Common myeloid progenitor, CD34-positive (primary cell): ENCODE measurements at regions not wholly inside any gene's neighbourhood (a gene's known extent, or its start where the extent isn't known, plus 50 kb on each side); places are given as distances from the start of the nearest gene placed in this dataset.

Experiments
- CTCF ChIA-PET: fragments of 350-600 bp; sonication (Branson Sonifier 250); formaldehyde crosslinking; loops from one replicate; lab custom pipeline; 2021; ENCODE audit warnings: antibody characterized with exemption; lab: Charles Lee
- POLR2A ChIA-PET: fragments of 350-600 bp; sonication (Branson Sonifier 250); formaldehyde crosslinking; loops from one replicate; lab custom pipeline; 2021; ENCODE audit warnings: antibody characterized with exemption; lab: Charles Lee
- DNase-seq, 3 donors: peaks; one replicate each; pipeline versions ENCODE4 v3.0.0 to v3.0.0-alpha.2; 2013
- H3K27ac ChIP-seq, 2 experiments: 1 replicate in 1 of 2; 2 replicates in 1 of 2; pipeline ENCODE4 v1.7.0; 2013; ENCODE audit warnings: inconsistent platforms in 2 of 2, low read length in 2 of 2, mild to moderate bottlenecking in 2 of 2, low read depth in 1 of 2, moderate library complexity in 1 of 2; ENCODE audit not compliant: severe bottlenecking in 2 of 2, insufficient read depth in 1 of 2, poor library complexity in 1 of 2
- H3K27me3 ChIP-seq, 5 experiments: replicated peaks in 2 of 5; 1 replicate in 3 of 5; 2 replicates in 2 of 5; pipeline versions ENCODE4 v1.6.1 to v1.7.0; 2013; ENCODE audit warnings: low read length in 4 of 5, mild to moderate bottlenecking in 2 of 5, moderate library complexity in 2 of 5, inconsistent platforms in 1 of 5; ENCODE audit not compliant: insufficient read depth in 5 of 5, control insufficient read depth in 4 of 5
- H3K36me3 ChIP-seq, 4 experiments: 1 replicate in 2 of 4; 2 replicates in 2 of 4; pipeline versions ENCODE4 v1.6.1 to v1.7.0; 2013; ENCODE audit warnings: low read length in 3 of 4, control low read depth in 1 of 4, mild to moderate bottlenecking in 1 of 4; ENCODE audit not compliant: control insufficient read depth in 4 of 4, insufficient read depth in 4 of 4
- H3K4me1 ChIP-seq, 4 experiments: 1 replicate in 3 of 4; 2 replicates in 1 of 4; pipeline versions ENCODE4 v1.6.1 to v1.7.1; 2013; ENCODE audit warnings: low read length in 3 of 4, mild to moderate bottlenecking in 3 of 4, control low read depth in 1 of 4, inconsistent platforms in 1 of 4, moderate library complexity in 1 of 4; ENCODE audit not compliant: control insufficient read depth in 4 of 4, insufficient read depth in 4 of 4; ENCODE audit errors: control extremely low read depth in 1 of 4
- H3K4me3 ChIP-seq, 7 experiments: 1 replicate in 4 of 7; 2 replicates in 3 of 7; pipeline versions ENCODE4 v1.5.1 to v1.7.0; 2013; ENCODE audit warnings: mild to moderate bottlenecking in 7 of 7, low read length in 6 of 7, moderate library complexity in 6 of 7, inconsistent platforms in 2 of 7, low read depth in 2 of 7, control low read depth in 1 of 7; ENCODE audit not compliant: insufficient read depth in 4 of 7, control insufficient read depth in 1 of 7; ENCODE audit errors: extremely low read depth in 1 of 7
- H3K9me3 ChIP-seq, 5 experiments: 1 replicate in 4 of 5; 2 replicates in 1 of 5; pipeline versions ENCODE4 v1.6.1 to v1.7.1; 2013; ENCODE audit warnings: low read length in 4 of 5, mild to moderate bottlenecking in 2 of 5, inconsistent platforms in 1 of 5, low read depth in 1 of 5, moderate library complexity in 1 of 5; ENCODE audit not compliant: control insufficient read depth in 4 of 5, insufficient read depth in 2 of 5; ENCODE audit errors: control extremely low read depth in 1 of 5
- WGBS: methylation state at CpG from one replicate; pipeline ENCODE4 v1.1.5; 2013; ENCODE audit not compliant: insufficient coverage; 5-methylcytosine and 5-hydroxymethylcytosine counted together

DNA sequence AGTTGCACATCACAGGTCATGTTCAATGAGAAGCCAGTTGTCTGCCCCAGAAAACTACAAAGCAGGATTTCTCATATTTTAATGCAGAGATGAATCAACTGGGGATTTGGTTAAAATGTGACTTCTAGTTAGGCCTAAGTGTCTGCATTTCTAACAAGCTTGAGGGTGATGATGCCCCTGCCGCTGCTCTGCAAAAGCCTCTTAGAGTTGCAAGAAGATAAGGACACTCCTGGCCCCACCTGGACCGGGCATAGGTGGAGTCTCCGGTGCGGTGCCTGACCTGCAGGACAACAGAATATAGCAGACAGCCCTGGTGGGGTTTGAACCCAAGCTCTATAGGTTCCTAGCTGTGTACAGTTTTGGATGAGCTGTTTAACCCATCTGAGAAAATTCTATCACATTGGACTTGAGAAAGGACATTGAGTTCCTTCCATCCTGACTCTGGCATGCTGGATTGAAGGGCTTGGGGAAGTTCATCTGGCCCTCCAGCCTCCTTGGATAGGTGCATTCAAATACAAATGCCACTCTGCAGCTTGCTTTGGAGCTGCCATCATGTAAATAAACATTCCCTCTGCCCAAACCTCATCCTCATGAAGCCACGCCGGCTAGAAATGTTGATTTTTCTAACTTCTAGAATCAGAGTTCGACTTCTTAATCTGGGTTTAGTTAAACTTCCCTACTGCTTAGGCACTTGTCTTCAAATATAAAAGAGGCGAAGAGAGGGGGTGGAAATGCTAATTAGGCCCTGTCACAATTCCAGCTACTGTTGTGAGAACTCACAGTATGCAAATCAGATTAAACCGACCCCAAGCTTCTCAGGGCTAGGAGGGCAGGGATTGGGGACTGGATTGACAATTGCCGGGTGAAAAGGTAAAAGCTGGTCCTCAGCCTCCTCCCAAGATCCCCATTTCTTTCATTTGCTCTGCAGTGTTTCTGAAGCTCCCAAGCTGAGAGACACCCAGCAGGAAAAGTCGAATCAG lies 1225.6 kb downstream of the VRK1 start:
- Histone ChIP-seq H3K4me3 (no peak overlapping the region), H3K27me3 (peaks cover 0 to 16% (median 4%) of the 10 kb centered on the region in 5 experiments), H3K36me3 (no peaks in the 10 kb centered on the region), H3K9me3 (peaks cover 0 to 5% (median 0%) of the 10 kb centered on the region in 5 experiments), H3K4me1 (no peaks in the 10 kb centered on the region), H3K27ac (no peak overlapping the region)
- ChIA-PET POLR2A (no interaction called here), CTCF (no interaction called here)
- DNase-seq, result no peak
- WGBS, result 74% methylated on average over 7 of the region's 11 CpGs

GRCh38 chr14:98028162-98028561 lies 1231.0 kb downstream of the VRK1 start:
- over 99% methylated on average over 6 of the region's 6 CpGs for WGBS
- peaks cover 0 to 8% (median 4%) of the 10 kb centered on the region in 5 experiments for H3K27me3 ChIP-seq
- ChIA-PET CTCF (no interaction called here), POLR2A (interaction anchor here (0.7 kb wide), 1 partner anchor 368 kb away, joined by 8 read pairs; no protein-coding TSS in a partner anchor)
- H3K27ac ChIP-seq, result no peak overlapping the region
- H3K9me3 ChIP-seq, result peaks cover 0 to 11% (median 0%) of the 10 kb centered on the region in 5 experiments
- H3K36me3 ChIP-seq, result no peaks in the 10 kb centered on the region
- no peak for DNase-seq
- no peaks in the 10 kb centered on the region for H3K4me1 ChIP-seq
- no peak overlapping the region for H3K4me3 ChIP-seq

GRCh38 chr14:98035396-98035795 lies 1236.6 kb downstream of the BCL11B start:
- DNase-seq, result no peak
- H3K27ac ChIP-seq, result no peak overlapping the region
- H3K27me3 ChIP-seq, result peaks cover 0 to 1% (median 0%) of the 10 kb centered on the region in 5 experiments
- H3K4me3 ChIP-seq, result no peak overlapping the region
- no peaks in the 10 kb centered on the region for H3K36me3 ChIP-seq
- no peaks in the 10 kb centered on the region for H3K4me1 ChIP-seq
- WGBS, result 100% methylated on average over 1 of the region's 4 CpGs
- ChIA-PET CTCF (no interaction called here), POLR2A (no interaction called here)
- peaks cover 0 to 7% (median 0%) of the 10 kb centered on the region in 5 experiments for H3K9me3 ChIP-seq

- CTCF ChIA-PET, result no interaction called here
Observed at GRCh38 chr14:98037831-98038230, 1234.2 kb downstream of the BCL11B start.

GRCh38 chr14:98056946-98057345 lies 1215.1 kb downstream of the BCL11B start:
- POLR2A ChIA-PET, result no interaction called here
- WGBS, result no CpG with 5 or more reads among the region's 5 CpGs
- no peaks in the 10 kb centered on the region for H3K4me1 ChIP-seq
- CTCF ChIA-PET, result interaction anchor here (1.2 kb wide), 1 partner anchor 13 kb away, joined by 3 read pairs; no protein-coding TSS in a partner anchor
- H3K36me3 ChIP-seq, result no peaks in the 10 kb centered on the region
- DNase-seq, result no peak
- no peak overlapping the region for H3K27ac ChIP-seq
- no peak overlapping the region for H3K4me3 ChIP-seq
- peaks cover 0 to 6% (median 0%) of the 10 kb centered on the region in 5 experiments for H3K27me3 ChIP-seq
- no peaks in the 10 kb centered on the region for H3K9me3 ChIP-seq

More at GRCh38 chr14:98037831-98038230, 1234.2 kb downstream of the BCL11B start:
- WGBS, result 87% methylated on average over 4 of the region's 7 CpGs
- H3K4me1 ChIP-seq, result no peaks in the 10 kb centered on the region
- peaks cover 0 to 1% (median 0%) of the 10 kb centered on the region in 5 experiments for H3K27me3 ChIP-seq
- H3K27ac ChIP-seq, result no peak overlapping the region
- DNase-seq, result no peak
- H3K36me3 ChIP-seq, result no peaks in the 10 kb centered on the region
- H3K4me3 ChIP-seq, result no peak overlapping the region
- POLR2A ChIA-PET, result no interaction called here
- H3K9me3 ChIP-seq, result no peaks in the 10 kb centered on the region

- POLR2A ChIA-PET, result no interaction called here
- no peaks in the 10 kb centered on the region for H3K4me1 ChIP-seq
Observed at GRCh38 chr14:98059106-98059505, 1212.9 kb downstream of the BCL11B start.

DNA sequence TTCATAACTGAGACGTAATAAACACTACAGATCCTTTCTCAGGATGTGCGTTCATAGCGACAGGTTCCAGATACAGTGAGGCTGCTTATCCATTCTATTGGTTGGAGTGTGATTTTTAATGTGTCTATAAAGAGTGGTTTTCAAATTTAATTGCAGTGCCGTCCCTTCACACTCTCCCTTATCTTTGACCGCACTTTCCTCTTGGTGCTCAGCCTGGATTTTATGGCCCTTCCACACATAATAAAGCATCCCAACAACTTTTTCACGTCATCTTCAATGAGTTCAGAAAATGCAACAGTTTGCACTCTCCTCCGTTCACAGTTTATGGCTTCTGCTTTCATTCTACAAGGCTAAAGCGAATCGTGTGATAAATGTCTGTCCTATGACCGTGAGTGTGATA lies 1209.9 kb downstream of the BCL11B start:
- POLR2A ChIA-PET, result no interaction called here

More at GRCh38 chr14:98059106-98059505, 1212.9 kb downstream of the BCL11B start:
- WGBS, result 98% methylated on average over 5 of the region's 5 CpGs
- CTCF ChIA-PET, result no interaction called here
- H3K4me3 ChIP-seq, result no peak overlapping the region
- no peaks in the 10 kb centered on the region for H3K36me3 ChIP-seq
- DNase-seq, result no peak
- peaks cover 0 to 6% (median 0%) of the 10 kb centered on the region in 5 experiments for H3K27me3 ChIP-seq
- H3K27ac ChIP-seq, result no peak overlapping the region
- no peaks in the 10 kb centered on the region for H3K9me3 ChIP-seq

More for the DNA sequence above, 1209.9 kb downstream of the BCL11B start:
- CTCF ChIA-PET, result no interaction called here
- Histone ChIP-seq H3K9me3 (no peaks in the 10 kb centered on the region), H3K27me3 (peaks cover 0 to 2% (median 0%) of the 10 kb centered on the region in 5 experiments), H3K4me1 (no peaks in the 10 kb centered on the region), H3K27ac (no peak overlapping the region), H3K4me3 (no peak overlapping the region), H3K36me3 (no peaks in the 10 kb centered on the region)
- 96% methylated on average over 6 of the region's 10 CpGs for WGBS
- no peak for DNase-seq
